Activated CD4-positive, alpha-beta T cell treated with anti-CD3 and anti-CD28 coated beads, Interleukin-2, amount 50 U/mL, for 16 hours (primary cell): ENCODE measurements at regions not wholly inside any gene's neighbourhood (a gene's known extent, or its start where the extent isn't known, plus 50 kb on each side); places are given as distances from the start of the nearest gene placed in this dataset.

Experiments used
- DNase-seq: peaks from one replicate; pipeline ENCODE4 v3.0.0-alpha.2; 2020

GRCh38 chr15:38696790-38697495 is 132.3 kb upstream of the RASGRP1 start:
- DNase-seq = no peak

DNA sequence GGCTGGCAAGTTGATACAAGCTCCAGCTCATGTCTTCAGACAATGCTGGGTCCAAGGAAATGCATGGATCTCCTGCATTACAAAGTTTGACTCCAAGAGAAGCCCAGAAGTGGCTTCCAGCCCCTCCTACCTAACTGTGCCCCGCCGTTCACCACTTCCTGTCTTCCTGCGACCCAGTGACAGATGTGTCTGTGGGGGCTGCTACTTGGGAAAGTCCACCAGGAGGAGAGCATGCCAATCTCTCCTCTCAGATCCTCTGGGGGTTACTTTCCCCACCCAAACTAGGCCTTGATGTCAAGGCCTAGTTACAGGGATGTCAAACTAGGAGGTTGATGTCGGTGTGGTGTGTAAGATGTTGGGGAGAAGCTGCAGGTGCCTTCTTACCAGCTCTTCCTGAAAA is 133.6 kb upstream of the RASGRP1 start:
- DNase-seq = no peak

DNA sequence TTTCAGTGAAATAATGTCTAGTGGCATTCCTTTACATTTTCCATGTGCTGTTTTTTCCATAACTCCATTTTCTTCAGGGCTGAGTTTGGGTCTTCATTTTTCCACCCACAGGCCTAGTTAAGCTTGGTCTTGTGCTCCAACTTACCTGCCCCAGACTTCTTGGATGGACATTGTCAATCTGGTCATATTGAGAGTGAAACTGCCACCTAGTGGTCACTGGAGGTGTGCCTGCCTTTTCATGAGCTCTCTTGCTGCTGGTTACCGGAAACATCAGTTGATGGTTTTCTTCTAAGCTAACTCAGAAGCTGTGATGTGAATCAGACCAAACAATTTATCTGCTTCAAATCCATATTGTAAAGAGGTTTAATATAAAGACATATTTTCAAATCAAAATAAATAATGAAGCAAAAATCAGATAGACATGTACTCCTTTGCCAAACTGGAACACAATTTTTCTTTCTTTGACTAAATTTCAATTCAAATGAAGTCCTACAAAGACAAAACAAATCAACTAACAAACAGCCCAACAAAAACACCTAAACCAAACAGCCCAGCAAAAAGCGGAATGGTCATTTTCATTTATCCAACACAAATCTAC is 135.1 kb upstream of the RASGRP1 start:
- DNase-seq = peak; percentile 89

DNA sequence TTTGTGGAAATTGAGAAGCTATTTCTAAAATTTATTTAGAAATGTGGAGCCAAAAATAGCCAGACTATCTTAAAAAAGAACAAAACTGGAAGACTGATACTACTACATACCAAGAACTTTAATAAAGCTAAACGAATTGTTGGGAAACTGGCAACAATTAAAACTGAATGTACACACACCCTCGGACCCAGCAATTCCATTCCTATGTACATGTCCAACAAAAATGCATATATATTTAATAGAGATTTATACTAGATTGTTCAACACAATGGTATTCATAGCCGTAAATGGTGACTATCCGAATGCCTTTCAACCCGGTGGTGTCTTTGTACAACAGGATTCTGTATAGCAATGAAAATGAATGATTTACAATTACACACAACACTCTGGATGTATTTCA is 136.5 kb upstream of the RASGRP1 start:
- DNase-seq = no peak

GRCh38 chr15:38702178-38702912 is 137.7 kb upstream of the RASGRP1 start:
- DNase-seq = no peak

DNA sequence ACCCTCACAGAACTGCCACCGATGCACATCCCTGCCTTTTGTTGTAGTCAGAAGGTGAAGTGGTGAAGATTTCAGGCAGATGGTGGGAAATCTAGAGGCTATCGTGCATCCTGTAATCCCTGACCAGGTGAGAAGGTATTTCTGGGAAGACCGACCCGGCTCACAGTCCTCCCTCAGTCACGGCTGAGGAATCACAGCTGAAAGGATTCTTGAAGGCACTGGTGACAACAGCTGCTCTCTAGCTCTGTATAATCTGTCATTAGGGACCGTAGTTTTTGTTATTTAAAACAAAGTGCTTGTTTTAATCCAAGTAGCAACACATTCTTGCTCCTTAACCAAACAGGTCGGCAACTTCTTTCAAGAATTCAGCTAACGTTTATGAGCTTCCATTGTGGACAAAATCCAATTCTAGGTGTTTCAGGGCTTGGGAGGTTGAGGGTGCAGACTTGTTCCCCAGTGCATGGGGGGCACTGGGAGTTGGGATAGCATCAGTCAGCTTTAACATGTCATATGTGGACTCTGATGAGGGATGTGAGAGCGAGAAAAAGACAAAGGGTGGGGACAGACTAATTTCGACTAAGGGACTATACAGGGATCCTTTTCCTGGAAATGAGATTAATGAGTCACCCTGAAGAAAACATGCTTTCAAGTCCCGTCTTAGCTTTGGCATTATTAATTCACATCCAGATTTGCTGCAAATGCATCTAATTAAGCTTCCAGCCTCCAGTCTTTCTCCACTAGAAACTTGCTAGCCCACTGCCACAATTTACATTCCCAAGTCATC is 141.0 kb upstream of the RASGRP1 start:
- no peak for DNase-seq

DNA sequence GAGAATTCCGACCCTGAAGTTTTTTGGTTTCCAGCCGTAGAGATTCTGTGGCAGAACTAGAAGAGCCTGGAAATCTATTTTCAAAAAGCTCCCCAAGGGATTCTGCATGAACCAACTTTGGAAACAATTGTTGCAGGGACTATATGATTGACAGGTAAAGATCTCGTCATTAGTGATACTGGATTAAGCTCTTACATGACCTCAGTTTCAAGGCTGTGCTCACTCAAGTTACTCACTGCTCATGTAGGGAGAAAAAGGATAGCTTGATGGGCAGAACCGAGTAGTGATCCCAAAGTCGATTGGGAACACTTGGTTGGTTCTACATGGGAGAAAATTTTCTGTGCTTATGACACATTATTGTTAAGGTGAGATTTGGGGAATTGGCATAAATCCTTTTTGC is 142.3 kb upstream of the RASGRP1 start:
- no peak for DNase-seq

GRCh38 chr15:38707802-38708671 is 143.4 kb upstream of the RASGRP1 start:
- peak; percentile 65 for DNase-seq

- DNase-seq = no peak
Observed at GRCh38 chr15:38708672-38709180, 144.1 kb upstream of the RASGRP1 start.

GRCh38 chr15:38709196-38709595 is 144.6 kb upstream of the RASGRP1 start:
- DNase-seq = no peak

DNA sequence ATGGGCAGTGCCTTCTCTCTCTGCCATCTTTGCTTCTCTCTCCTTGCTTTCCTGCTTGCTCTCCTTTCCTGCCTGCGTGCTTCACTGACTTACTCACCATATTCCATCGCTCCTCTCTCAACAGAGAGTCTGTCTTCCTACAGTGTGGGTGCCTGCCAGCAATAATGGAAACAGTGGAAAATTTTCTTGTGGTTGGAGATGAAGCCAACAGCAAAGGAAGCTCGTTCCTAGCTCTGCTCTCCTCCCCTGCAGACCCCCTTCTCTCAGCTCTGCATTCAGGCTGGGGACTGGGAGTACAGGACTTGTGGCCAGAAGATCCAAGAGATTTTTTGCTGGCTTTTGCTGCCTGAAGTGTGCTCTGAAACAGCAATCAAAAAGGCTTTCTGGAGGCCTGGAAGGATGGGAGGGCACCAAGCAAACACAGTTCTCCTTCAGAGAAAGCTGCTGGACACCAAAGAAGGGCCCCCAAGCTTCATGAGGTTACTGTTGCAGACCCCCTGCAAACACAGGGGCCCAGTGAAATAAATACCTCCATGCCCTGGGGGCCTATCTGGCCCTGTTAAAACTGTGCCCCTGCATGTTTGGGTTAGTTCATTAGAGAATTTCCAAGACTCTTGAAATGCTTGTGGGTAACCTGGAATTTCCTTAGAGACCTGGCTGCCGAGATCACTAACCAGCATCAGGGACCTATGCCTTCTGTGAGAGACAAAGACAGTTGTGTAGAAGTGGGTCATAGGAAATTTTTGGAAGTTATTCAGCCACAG is 149.9 kb upstream of the RASGRP1 start:
- DNase-seq = no peak

DNA sequence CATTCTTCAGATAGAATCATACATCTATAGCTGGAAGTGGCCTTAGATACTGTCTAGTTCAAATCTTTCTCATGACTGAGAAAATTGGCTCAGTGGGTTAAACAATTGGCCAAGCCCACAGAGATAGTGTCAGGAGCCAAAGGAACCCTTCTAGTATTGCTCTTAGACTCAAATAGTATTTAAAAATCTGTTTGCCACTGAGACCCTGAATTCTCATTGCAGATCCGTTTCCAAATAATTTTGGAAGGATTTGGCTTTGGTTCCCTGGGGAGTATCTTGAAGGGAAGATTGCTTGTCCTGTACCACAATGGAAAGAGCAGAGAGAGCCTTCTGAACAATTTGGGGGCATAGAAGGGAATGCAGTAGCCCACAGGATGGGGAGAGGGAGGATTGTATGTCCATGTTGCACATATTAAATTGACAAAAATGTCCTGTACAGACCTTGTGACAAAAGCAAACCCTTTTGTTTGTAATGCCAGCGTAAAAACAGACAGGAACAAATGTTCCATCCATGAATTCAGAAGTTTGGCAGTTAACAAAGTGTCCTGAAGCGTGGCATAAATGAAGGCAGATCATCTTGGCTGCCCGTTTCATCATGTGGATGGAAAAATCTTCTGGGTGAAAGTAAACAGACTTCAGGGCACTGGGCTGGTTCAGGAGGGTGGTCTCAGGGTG is 156.4 kb upstream of the RASGRP1 start:
- DNase-seq = no peak

DNA sequence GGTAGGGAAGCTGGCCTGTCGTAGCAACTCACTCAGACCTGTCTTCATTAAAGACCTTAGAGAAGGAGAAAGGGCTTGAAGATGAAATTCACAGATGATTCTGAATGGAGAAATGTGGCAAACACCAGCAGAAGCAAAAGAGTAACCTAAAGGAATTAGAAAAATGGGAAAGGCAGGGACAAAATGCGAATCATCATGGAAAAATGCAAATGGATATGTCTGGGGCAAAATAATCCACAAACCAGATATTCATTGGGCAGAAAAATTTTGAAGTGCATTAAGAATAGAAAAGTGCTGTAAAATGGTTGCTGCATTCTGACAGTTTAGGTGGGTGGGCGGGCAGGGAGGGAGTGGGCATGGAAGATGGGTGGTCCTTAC is 156.9 kb upstream of the RASGRP1 start:
- no peak for DNase-seq

GRCh38 chr15:38722236-38722635 is 157.6 kb upstream of the RASGRP1 start:
- DNase-seq = no peak

DNA sequence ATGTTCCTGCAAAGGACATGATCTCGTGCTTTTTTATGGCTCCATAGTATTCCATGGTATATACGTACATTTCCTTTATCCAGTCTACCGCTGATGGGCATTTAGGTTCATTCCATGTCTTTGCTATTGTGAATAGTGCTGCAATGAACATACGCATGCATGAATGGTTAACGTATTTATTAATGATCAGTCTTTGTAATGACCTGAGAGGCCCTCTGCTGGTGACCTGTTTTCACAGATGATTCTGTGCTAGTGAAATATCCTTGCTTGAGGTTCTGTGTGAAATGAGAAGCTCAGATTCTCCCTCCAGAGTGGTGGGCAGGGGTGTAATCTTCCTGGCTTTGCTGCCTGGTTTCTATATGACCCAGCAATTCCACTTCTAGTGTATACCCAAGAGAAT is 160.2 kb upstream of the RASGRP1 start:
- DNase-seq = no peak

DNA sequence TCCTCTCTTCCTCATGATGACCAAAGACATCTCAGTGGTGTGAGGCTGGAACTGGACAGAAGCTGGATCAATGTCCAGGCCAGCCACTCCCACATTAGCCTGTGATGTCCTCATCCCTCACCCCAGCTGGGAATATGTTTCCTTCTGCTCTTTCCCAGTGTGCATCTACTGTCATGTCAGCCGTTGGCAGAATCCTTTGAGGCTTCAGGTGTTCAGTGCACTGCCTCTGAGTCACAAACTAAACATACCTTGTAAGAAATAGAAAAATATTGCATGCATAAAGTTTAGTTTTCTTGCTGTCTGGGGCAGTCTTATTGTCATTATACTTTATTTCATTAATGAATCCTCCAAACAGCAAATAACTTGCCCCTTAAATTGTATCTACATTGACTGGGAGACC is 161.6 kb upstream of the RASGRP1 start:
- no peak for DNase-seq

DNA sequence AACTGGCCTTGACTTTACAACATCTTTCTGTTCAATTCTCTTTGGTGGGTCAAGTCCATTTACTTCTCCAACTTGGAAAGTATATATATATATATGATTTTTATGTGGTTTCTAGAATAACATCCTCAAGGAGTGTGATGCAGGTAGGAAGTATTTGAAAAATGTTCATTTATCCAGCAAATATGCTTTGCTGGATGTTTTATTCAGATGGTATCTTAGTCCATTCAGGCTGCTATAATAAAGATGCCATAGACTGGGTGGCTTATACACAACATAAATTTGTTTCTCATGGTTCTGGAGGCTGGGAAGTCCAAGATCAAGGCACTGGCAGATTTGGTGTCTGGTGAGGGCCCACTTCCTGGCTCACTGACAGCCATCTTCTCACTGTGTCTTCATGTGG is 168.7 kb upstream of the RASGRP1 start:
- DNase-seq = no peak

DNA sequence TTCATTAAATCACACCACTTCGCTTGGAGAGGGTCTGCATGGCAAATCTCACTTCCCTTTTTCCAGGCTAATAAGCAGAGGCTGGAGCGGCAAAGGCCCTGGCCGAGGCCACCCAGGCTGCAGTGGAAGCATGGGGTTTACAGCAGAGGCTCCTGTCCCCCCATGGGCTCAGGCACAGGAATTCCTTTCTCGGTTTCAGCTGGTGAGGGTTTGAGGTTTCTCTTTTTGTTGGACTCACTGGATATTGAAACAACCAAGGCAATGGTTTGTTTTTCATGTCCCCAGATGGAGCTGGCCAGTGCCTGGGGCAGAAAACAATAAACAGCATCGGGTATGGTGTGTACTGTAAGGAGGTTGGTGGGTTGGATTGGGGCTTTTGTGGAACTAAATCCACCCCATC is 175.6 kb upstream of the RASGRP1 start:
- no peak for DNase-seq

- DNase-seq = no peak
Observed at GRCh38 chr15:38743147-38743546, 178.5 kb upstream of the RASGRP1 start.

GRCh38 chr15:38745126-38745525 is 180.5 kb upstream of the RASGRP1 start:
- DNase-seq = no peak

DNA sequence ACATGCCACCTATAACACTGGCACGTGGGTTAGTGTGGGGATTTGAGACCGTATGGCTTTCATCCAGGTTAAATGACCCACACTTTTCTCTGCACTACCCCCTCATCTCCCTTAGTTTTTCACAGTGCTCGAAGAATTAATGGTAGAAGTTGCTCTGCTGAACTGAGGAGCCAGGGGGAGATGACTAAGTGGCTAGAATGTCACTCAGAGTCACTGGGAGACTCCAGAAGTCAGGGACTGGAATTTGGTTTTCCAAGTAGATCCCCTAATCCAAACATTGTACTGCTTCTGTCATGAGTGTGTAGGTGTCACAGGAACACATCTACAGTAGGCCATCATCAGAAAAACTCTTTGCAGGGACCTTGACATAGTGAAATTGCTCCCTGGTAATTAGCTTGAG is 181.0 kb upstream of the RASGRP1 start:
- DNase-seq = no peak
